Neural progenitor cell (in vitro differentiated cells): ENCODE measurements at regions not wholly inside any gene's neighbourhood (a gene's known extent, or its start where the extent isn't known, plus 50 kb on each side); places are given as distances from the start of the nearest gene placed in this dataset.

Source experiments
- DNase-seq: peaks from one replicate; pipeline ENCODE4 v3.0.0-alpha.2; 2016; ENCODE audit warnings: low spot score
- H2AFZ ChIP-seq: fragments of 200-600 bp; sonication (generic); replicated peaks from 2 replicates; pipeline ENCODE4 v1.6.1; 2016; ENCODE audit warnings: antibody characterized with exemption
- H3F3A ChIP-seq: fragments of 200-600 bp; sonication (generic); 2 replicates; pipeline ENCODE4 v1.6.1; 2016; ENCODE audit warnings: antibody characterized with exemption, low read depth
- H3K27ac ChIP-seq: fragments of 200-600 bp; sonication (generic); 2 replicates; pipeline ENCODE4 v1.5.1; 2016; ENCODE audit warnings: mild to moderate bottlenecking
- H3K27me3 ChIP-seq: fragments of 200-600 bp; sonication (generic); 2 replicates; pipeline ENCODE4 v1.6.1; 2016; ENCODE audit warnings: mild to moderate bottlenecking, moderate library complexity
- H3K36me3 ChIP-seq: fragments of 200-600 bp; sonication (generic); 2 replicates; pipeline ENCODE4 v1.5.1; 2016
- H3K4me1 ChIP-seq: fragments of 200-600 bp; sonication (generic); 2 replicates; pipeline ENCODE4 v1.6.1; 2016; ENCODE audit warnings: mixed run types
- H3K4me2 ChIP-seq: fragments of 200-600 bp; sonication (generic); 2 replicates; pipeline ENCODE4 v1.6.1; 2016
- H3K4me3 ChIP-seq: fragments of 200-600 bp; sonication (generic); 2 replicates; pipeline ENCODE4 v1.5.1; 2016
- H3K79me2 ChIP-seq: fragments of 200-600 bp; sonication (generic); 2 replicates; pipeline ENCODE4 v1.6.1; 2016; ENCODE audit warnings: low read depth
- H3K9ac ChIP-seq: fragments of 200-600 bp; sonication (generic); 2 replicates; pipeline ENCODE4 v1.6.1; 2016
- H3K9me3 ChIP-seq: fragments of 200-600 bp; sonication (generic); 2 replicates; pipeline ENCODE4 v1.5.1; 2016; ENCODE audit warnings: low read depth
- H4K20me1 ChIP-seq: fragments of 200-600 bp; sonication (generic); 2 replicates; pipeline ENCODE4 v1.6.1; 2016; ENCODE audit warnings: low read depth
- H3K27ac Mint-ChIP-seq: 3 replicates; pipeline ENCODE4 v1.8.0; 2021; ENCODE audit warnings: mixed read lengths
- H3K27me3 Mint-ChIP-seq: 2 replicates; pipeline ENCODE4 v1.8.0; 2022; ENCODE audit warnings: low read depth, mild to moderate bottlenecking, inconsistent platforms, moderate library complexity, mixed read lengths; ENCODE audit not compliant: insufficient read depth
- H3K36me3 Mint-ChIP-seq: 3 replicates; pipeline ENCODE4 v1.8.0; 2021; ENCODE audit warnings: mixed read lengths
- H3K4me1 Mint-ChIP-seq: 3 replicates; pipeline ENCODE4 v1.8.0; 2021; ENCODE audit warnings: mixed read lengths
- H3K4me3 Mint-ChIP-seq: 3 replicates; pipeline ENCODE4 v1.8.0; 2021; ENCODE audit warnings: mild to moderate bottlenecking, moderate library complexity, mixed read lengths
- H3K9me3 Mint-ChIP-seq: 3 replicates; pipeline ENCODE4 v1.8.0; 2020; ENCODE audit warnings: mixed read lengths
- CTCF ChIP-seq: fragments of 200-600 bp; sonication (generic); IDR thresholded peaks from 2 replicates; pipeline ENCODE4 v1.5.1; 2017; ENCODE audit warnings: antibody characterized with exemption, mild to moderate bottlenecking
- EZH2 ChIP-seq: fragments of 200-600 bp; sonication (generic); IDR thresholded peaks from 2 replicates; pipeline ENCODE4 v1.6.1; 2017; ENCODE audit warnings: antibody characterized with exemption, mild to moderate bottlenecking, moderate library complexity
- EZH2phosphoT487 ChIP-seq: fragments of 200-600 bp; sonication (generic); IDR thresholded peaks from 2 replicates; pipeline ENCODE4 v1.6.1; 2017; ENCODE audit warnings: antibody characterized with exemption

- DNase-seq, result no peak
- H3K27me3 Mint-ChIP-seq, result no peaks in the 10 kb centered on the region
- no peak overlapping the region for H2AFZ ChIP-seq
- no peak overlapping the region for H3K9ac ChIP-seq
- no peaks in the 10 kb centered on the region for H3K9me3 ChIP-seq
- H4K20me1 ChIP-seq, result no peaks in the 10 kb centered on the region
- no peaks in the 10 kb centered on the region for H3K9me3 Mint-ChIP-seq
- no peak overlapping the region for H3K4me3 ChIP-seq
- H3K36me3 ChIP-seq, result no peaks in the 10 kb centered on the region
- H3K36me3 Mint-ChIP-seq, result no peaks in the 10 kb centered on the region
- no peak overlapping the region for H3K4me3 Mint-ChIP-seq
- H3K27ac Mint-ChIP-seq, result no peak overlapping the region
- H3K27me3 ChIP-seq, result no peaks in the 10 kb centered on the region
- H3K4me2 ChIP-seq, result no peak overlapping the region
- H3K79me2 ChIP-seq, result no peaks in the 10 kb centered on the region
- no peak for TF ChIP-seq EZH2
- TF ChIP-seq EZH2phosphoT487, result no peak
- no peak for TF ChIP-seq CTCF
- no peaks in the 10 kb centered on the region for H3K4me1 Mint-ChIP-seq
- H3F3A ChIP-seq, result no peaks in the 10 kb centered on the region
- no peak overlapping the region for H3K27ac ChIP-seq
- no peaks in the 10 kb centered on the region for H3K4me1 ChIP-seq
Observed at GRCh38 chr4:116847616-116848015, 237.8 kb downstream of the TRAM1L1 start.

GRCh38 chr4:116839826-116840225, 245.6 kb downstream of the TRAM1L1 start:
- no peak overlapping the region for H3K27ac ChIP-seq
- no peak for TF ChIP-seq EZH2
- TF ChIP-seq CTCF, result no peak
- no peak for TF ChIP-seq EZH2phosphoT487
- no peak for DNase-seq
- no peaks in the 10 kb centered on the region for H3K4me1 Mint-ChIP-seq
- H3K4me2 ChIP-seq, result no peak overlapping the region
- no peaks in the 10 kb centered on the region for H3K4me1 ChIP-seq
- H3K79me2 ChIP-seq, result no peaks in the 10 kb centered on the region
- H2AFZ ChIP-seq, result no peak overlapping the region
- H3K9me3 Mint-ChIP-seq, result no peaks in the 10 kb centered on the region
- no peaks in the 10 kb centered on the region for H4K20me1 ChIP-seq
- no peak overlapping the region for H3K27ac Mint-ChIP-seq
- H3K27me3 Mint-ChIP-seq, result no peaks in the 10 kb centered on the region
- no peak overlapping the region for H3K4me3 ChIP-seq
- no peaks in the 10 kb centered on the region for H3K36me3 Mint-ChIP-seq
- no peaks in the 10 kb centered on the region for H3K27me3 ChIP-seq
- no peaks in the 10 kb centered on the region for H3F3A ChIP-seq
- no peaks in the 10 kb centered on the region for H3K36me3 ChIP-seq
- no peaks in the 10 kb centered on the region for H3K9me3 ChIP-seq
- H3K9ac ChIP-seq, result no peak overlapping the region
- no peak overlapping the region for H3K4me3 Mint-ChIP-seq

DNA sequence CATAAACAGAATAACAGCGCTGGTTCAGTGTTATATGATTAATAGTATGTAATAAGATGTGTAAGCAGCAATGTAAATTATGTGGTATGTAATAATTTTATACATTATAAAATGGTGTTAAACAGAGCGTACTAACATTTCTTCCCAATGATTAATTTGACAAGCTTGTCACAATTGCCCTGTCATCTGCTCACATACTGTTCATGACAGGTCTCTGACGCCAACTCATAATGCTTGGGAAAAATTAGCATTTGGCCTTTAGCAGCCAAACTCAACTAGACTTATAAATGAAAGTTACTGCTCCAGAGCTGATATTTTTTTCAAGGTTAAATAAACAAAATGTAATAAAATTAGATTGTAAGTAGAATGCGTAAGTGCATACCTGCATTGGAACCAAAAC, 246.8 kb downstream of the TRAM1L1 start:
- Mint-ChIP-seq H3K27ac (no peak overlapping the region), H3K9me3 (peaks cover 4% of the 10 kb centered on the region), H3K36me3 (no peaks in the 10 kb centered on the region), H3K27me3 (no peaks in the 10 kb centered on the region), H3K4me3 (no peak overlapping the region), H3K4me1 (no peaks in the 10 kb centered on the region)
- H3K27ac ChIP-seq, result no peak overlapping the region
- no peaks in the 10 kb centered on the region for H3K36me3 ChIP-seq
- DNase-seq, result no peak
- no peaks in the 10 kb centered on the region for H3K9me3 ChIP-seq
- no peaks in the 10 kb centered on the region for H3K4me1 ChIP-seq
- H3K9ac ChIP-seq, result no peak overlapping the region
- no peaks in the 10 kb centered on the region for H4K20me1 ChIP-seq
- no peak overlapping the region for H3K4me2 ChIP-seq
- no peaks in the 10 kb centered on the region for H3K27me3 ChIP-seq
- H3K4me3 ChIP-seq, result no peak overlapping the region
- TF ChIP-seq EZH2 (no peak), CTCF (no peak), EZH2phosphoT487 (no peak)
- no peak overlapping the region for H2AFZ ChIP-seq
- no peaks in the 10 kb centered on the region for H3K79me2 ChIP-seq
- H3F3A ChIP-seq, result no peaks in the 10 kb centered on the region

GRCh38 chr4:116829187-116829586, 256.2 kb downstream of the TRAM1L1 start:
- no peak for DNase-seq
- H3K4me3 Mint-ChIP-seq, result no peak overlapping the region
- no peak overlapping the region for H2AFZ ChIP-seq

More at GRCh38 chr4:116829187-116829586, 256.2 kb downstream of the TRAM1L1 start:
- no peaks in the 10 kb centered on the region for H3K4me1 ChIP-seq
- no peaks in the 10 kb centered on the region for H3K27me3 ChIP-seq
- Mint-ChIP-seq H3K27ac (no peak overlapping the region), H3K27me3 (peaks cover 2% of the 10 kb centered on the region), H3K36me3 (peaks cover 2% of the 10 kb centered on the region), H3K9me3 (peaks cover 14% of the 10 kb centered on the region), H3K4me1 (peaks cover 2% of the 10 kb centered on the region)
- H3K4me2 ChIP-seq, result no peak overlapping the region
- no peak overlapping the region for H3K27ac ChIP-seq
- H4K20me1 ChIP-seq, result no peaks in the 10 kb centered on the region
- TF ChIP-seq EZH2phosphoT487, result no peak
- no peak for TF ChIP-seq CTCF
- no peak for TF ChIP-seq EZH2
- no peak overlapping the region for H3K4me3 ChIP-seq
- no peaks in the 10 kb centered on the region for H3K79me2 ChIP-seq
- H3F3A ChIP-seq, result no peaks in the 10 kb centered on the region
- no peaks in the 10 kb centered on the region for H3K9me3 ChIP-seq
- no peak overlapping the region for H3K9ac ChIP-seq
- H3K36me3 ChIP-seq, result no peaks in the 10 kb centered on the region
